GM23248 (cell line): ENCODE measurements at regions not wholly inside any gene's neighbourhood (a gene's known extent, or its start where the extent isn't known, plus 50 kb on each side); places are given as distances from the start of the nearest gene placed in this dataset.

Source experiments
- EZH2 ChIP-seq: fragments of 200-600 bp; sonication (generic); IDR thresholded peaks from 2 replicates; pipeline ENCODE4 v1.6.1; 2018; ENCODE audit warnings: antibody characterized with exemption, mild to moderate bottlenecking; ENCODE audit not compliant: insufficient read depth, poor library complexity, severe bottlenecking
- EZH2phosphoT487 ChIP-seq: fragments of 200-600 bp; sonication (generic); IDR thresholded peaks from 2 replicates; pipeline ENCODE4 v1.6.1; 2018; ENCODE audit warnings: antibody characterized with exemption, moderate library complexity, mild to moderate bottlenecking, low read depth; ENCODE audit not compliant: insufficient read depth

DNA sequence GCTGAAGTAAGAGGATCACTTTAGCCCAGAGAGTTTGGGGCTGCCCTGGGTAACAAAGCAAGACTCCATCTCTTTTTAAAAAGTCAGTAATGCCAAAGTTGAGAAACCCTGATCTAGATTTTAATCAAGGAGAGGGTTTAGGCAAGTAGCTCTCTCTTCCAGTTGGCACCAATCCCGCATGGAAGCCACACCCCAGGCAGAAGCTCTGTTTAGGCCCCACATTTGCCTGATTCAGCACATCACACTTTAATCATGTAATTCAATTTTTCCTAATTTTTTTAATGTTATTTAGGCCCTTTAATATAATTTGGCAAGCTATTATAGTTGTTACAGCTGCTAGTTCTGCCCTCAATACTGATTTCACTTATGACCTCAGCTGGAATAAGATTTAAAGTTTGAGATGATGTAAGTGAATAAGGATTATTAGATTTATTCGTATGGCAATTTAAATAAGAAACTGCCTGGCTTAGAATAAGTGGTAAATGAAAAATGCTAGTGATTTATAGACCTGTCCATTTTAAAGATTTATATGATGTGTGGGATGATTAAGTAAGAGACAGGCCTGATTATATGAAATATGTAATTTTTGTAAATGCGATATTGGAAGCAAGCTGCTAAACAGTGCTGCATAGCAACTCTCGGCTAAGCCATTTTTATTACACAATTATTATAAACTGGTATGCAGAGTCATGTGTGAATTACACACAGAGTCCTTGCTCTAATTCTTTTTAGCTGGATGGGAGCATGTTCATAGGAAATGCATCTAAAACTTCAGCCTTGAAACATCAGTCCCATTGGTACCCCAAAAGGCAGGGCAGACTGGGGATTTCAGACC, 80.2 kb upstream of the NFE2L3 start:
- TF ChIP-seq EZH2phosphoT487 = no peak
- no peak for TF ChIP-seq EZH2
